ENCODE measurements at regions not wholly inside any gene's neighbourhood (a gene's known extent, or its start where the extent isn't known, plus 50 kb on each side); places are given as distances from the start of the nearest gene placed in this dataset.

GRCh38 chr15:61331019-61331418 is 101.9 kb upstream of the RORA start:
- H3K27me3 ChIP-seq: no peaks in the 10 kb centered on the region
- no peaks in the 10 kb centered on the region for H3K9me2 ChIP-seq (replicated peaks; ENCODE audit: insufficient read depth)
- DNase-seq (ENCODE audit: low spot score): no peak

DNA sequence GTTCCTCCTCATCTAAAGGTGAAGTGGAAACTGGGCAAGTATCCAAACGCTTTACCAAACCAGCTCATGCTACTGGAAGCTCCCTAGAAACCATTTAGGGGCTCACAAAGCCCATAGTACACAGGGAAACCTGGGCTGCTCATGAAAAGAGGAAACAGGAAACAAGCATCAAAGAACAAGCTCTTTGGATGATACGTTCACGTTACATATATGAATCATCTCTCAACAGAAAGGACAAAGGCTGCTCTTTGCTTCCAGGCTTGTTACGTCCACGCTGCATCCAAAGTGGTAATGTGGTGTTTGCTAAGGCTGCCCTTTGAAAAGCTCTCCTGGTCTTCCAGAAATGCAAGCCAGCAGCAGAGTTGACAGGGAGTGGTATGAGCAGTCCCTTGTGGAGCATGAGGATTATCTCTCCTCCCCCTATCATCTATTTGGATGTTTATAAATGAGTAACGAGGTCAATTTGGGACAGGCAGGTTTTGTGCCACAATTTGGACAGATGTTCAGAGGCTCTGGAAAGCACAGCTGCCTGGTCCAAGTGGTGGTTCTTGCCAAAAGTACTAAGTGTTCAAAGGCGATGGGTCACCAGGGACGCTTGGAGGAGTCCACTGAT is 98.0 kb upstream of the RORA start:
- Histone ChIP-seq H3K79me2 (no peaks in the 10 kb centered on the region), H3K4me2 (no peak overlapping the region), H3K9me3 (ENCODE audit: low read depth) (no peaks in the 10 kb centered on the region), H3K27ac (no peak overlapping the region), H3K4me1 (ENCODE audit: insufficient read depth) (no peaks in the 10 kb centered on the region), H3K36me3 (replicated peaks; ENCODE audit: insufficient read depth, low read depth) (no peaks in the 10 kb centered on the region), H4K20me1 (ENCODE audit: insufficient read depth, poor library complexity, severe bottlenecking) (no peaks in the 10 kb centered on the region), H2AFZ (no peak overlapping the region), H3K27me3 (no peaks in the 10 kb centered on the region), H3K9me2 (replicated peaks; ENCODE audit: insufficient read depth) (no peaks in the 10 kb centered on the region), H3K4me3 (no peak overlapping the region)
- TF ChIP-seq, protein P1, sequence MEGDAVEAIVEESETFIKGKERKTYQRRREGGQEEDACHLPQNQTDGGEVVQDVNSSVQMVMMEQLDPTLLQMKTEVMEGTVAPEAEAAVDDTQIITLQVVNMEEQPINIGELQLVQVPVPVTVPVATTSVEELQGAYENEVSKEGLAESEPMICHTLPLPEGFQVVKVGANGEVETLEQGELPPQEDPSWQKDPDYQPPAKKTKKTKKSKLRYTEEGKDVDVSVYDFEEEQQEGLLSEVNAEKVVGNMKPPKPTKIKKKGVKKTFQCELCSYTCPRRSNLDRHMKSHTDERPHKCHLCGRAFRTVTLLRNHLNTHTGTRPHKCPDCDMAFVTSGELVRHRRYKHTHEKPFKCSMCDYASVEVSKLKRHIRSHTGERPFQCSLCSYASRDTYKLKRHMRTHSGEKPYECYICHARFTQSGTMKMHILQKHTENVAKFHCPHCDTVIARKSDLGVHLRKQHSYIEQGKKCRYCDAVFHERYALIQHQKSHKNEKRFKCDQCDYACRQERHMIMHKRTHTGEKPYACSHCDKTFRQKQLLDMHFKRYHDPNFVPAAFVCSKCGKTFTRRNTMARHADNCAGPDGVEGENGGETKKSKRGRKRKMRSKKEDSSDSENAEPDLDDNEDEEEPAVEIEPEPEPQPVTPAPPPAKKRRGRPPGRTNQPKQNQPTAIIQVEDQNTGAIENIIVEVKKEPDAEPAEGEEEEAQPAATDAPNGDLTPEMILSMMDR (IDR thresholded peaks at IDR 0.05; ENCODE audit: poor library complexity): no peak
- TF ChIP-seq EZH2 (IDR thresholded peaks at IDR 0.05; ENCODE audit: borderline replicate concordance): no peak
- TF ChIP-seq EZH2phosphoT487 (IDR thresholded peaks at IDR 0.05; ENCODE audit: low read depth, severe bottlenecking, unreplicated experiment): no peak
- DNase-seq (ENCODE audit: low spot score): no peak
- 77% methylated on average over 8 of the region's 8 CpGs for WGBS (ENCODE audit: low lambda C conversion rate, missing lambda C conversion rate)

More at GRCh38 chr15:61331019-61331418, 101.9 kb upstream of the RORA start:
- Histone ChIP-seq H3K4me2 (no peak overlapping the region), H3K4me3 (no peak overlapping the region), H4K20me1 (ENCODE audit: insufficient read depth, poor library complexity, severe bottlenecking) (no peaks in the 10 kb centered on the region), H3K79me2 (no peaks in the 10 kb centered on the region), H2AFZ (no peak overlapping the region), H3K36me3 (replicated peaks; ENCODE audit: insufficient read depth, low read depth) (no peaks in the 10 kb centered on the region), H3K27ac (no peak overlapping the region), H3K4me1 (ENCODE audit: insufficient read depth) (no peaks in the 10 kb centered on the region), H3K9me3 (ENCODE audit: low read depth) (no peaks in the 10 kb centered on the region)
- TF ChIP-seq EZH2 (IDR thresholded peaks at IDR 0.05; ENCODE audit: borderline replicate concordance): no peak
- TF ChIP-seq, protein P1 (IDR thresholded peaks at IDR 0.05; ENCODE audit: poor library complexity): no peak
- no peak for TF ChIP-seq EZH2phosphoT487 (IDR thresholded peaks at IDR 0.05; ENCODE audit: low read depth, severe bottlenecking, unreplicated experiment)
- WGBS (ENCODE audit: low lambda C conversion rate, missing lambda C conversion rate): 93% methylated on average over 3 of the region's 3 CpGs

DNA sequence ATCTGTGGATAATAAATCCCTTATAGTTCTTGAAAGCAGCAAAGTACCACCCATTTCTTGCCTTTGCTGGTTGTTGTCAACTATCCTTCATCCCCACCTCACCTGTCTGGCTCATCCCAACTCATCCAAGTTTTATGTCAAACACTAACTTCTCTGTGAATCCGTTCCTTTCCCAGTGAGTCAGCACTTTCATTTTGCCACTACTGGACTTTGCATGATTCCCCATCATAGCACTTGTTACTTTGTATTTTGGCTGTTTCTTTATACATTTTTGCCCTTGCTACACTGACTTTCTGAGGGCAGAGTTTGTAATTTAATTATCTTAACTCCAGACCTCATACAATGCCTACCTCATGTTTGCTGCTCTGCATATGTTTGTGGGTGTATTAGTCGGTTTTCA is 90.8 kb upstream of the RORA start:
- TF ChIP-seq, protein P1 (IDR thresholded peaks at IDR 0.05; ENCODE audit: poor library complexity): no peak
- TF ChIP-seq EZH2phosphoT487 (IDR thresholded peaks at IDR 0.05; ENCODE audit: low read depth, severe bottlenecking, unreplicated experiment): no peak
- no peak for TF ChIP-seq EZH2 (IDR thresholded peaks at IDR 0.05; ENCODE audit: borderline replicate concordance)
- H2AFZ ChIP-seq: no peak overlapping the region

More for the DNA sequence above, 90.8 kb upstream of the RORA start:
- Histone ChIP-seq H3K9me3 (ENCODE audit: low read depth) (no peaks in the 10 kb centered on the region), H4K20me1 (ENCODE audit: insufficient read depth, poor library complexity, severe bottlenecking) (no peaks in the 10 kb centered on the region), H3K4me3 (no peak overlapping the region), H3K36me3 (replicated peaks; ENCODE audit: insufficient read depth, low read depth) (no peaks in the 10 kb centered on the region), H3K4me1 (ENCODE audit: insufficient read depth) (no peaks in the 10 kb centered on the region), H3K27me3 (no peaks in the 10 kb centered on the region), H3K79me2 (no peaks in the 10 kb centered on the region), H3K4me2 (no peak overlapping the region), H3K27ac (no peak overlapping the region), H3K9me2 (replicated peaks; ENCODE audit: insufficient read depth) (no peaks in the 10 kb centered on the region)
- 83% methylated on average over 2 of the region's 2 CpGs for WGBS (ENCODE audit: low lambda C conversion rate, missing lambda C conversion rate)
- DNase-seq (ENCODE audit: low spot score): no peak
